ENCODE measurements at regions not wholly inside any gene's neighbourhood (a gene's known extent, or its start where the extent isn't known, plus 50 kb on each side); places are given as distances from the start of the nearest gene placed in this dataset.

DNA sequence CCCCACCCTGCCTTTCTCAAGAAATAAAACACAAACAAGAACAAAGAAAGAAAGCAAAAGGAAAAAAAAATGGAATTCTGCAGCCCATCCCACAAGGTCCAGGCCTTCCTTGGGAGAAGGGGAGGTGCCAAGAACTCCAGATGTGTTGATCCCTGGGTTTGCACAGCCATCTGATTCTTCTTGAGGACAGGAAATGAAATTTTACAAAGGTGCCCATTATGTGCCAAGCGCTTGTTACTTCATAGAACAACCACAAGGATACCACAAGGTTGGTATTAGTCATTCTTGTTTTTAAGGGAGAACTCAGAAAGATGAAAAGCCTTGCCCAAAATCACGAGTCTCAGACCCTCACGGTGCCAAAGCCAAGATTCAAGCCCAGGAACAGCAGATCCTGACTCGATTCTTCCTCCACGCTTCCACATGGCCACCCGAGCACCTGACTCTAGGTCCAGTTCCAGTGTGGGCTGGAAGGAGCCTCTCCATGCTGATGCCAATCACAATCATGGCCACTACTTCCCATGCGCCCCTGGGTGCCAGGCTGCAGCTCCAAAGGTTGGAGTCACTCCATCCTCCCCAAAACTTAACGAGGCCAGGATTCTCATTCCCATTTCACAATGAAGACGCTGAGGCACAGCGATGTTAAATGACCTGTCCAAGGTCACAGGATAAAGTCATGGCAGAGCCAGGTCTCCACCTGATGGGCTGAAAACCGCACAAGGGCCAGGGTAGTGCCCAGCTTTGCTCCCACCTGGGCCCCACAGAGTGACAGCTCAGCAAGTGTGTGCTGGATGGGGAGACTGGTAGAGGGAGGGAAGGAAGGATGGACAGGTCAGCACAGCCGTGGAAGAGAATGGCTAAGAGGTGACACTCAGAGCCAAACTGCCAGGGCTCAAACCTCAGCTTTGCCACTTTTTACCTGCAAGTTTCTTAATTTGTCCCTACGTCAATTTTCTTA lies 66.7 kb upstream of the TOP1 start:
- no peak for DNase-seq

DNA sequence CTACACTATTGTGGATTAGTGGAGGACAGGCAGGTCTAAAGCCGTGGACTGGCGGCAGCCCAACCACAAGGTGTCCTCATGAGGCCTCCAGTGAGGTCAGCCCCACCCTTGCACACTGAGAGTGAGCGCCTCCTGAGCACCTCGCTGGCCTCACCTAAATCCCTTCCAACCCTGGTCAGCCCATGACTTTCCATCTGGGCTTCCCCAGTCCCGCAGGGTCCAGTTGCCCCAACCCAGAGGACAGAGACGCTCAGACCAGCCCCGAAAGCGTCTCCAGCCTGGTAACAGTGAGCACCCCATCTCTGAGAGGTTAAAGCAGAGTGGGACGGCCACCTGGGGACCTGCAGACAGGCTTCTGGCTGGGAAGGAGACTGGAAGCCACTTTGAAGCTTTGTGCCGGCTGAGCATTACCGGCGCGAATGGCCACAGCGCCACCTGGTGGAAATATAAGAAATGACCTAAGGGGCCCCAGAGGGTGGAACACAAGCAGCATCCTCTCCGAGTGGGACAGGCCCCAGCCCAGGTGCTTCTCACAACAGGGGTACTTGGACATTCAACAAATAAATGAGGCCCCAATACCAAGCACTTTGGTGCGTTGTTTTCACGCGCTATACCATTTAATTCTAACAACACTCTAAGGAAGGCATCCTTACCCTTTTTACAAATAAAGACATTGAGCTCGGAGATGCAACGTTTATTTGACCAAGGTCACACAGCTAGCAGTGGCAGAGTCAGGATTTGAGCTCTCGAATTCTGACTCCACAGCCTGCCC lies 65.7 kb upstream of the TOP1 start:
- DNase-seq: peak; percentile 66 to 84 (median 73)

DNA sequence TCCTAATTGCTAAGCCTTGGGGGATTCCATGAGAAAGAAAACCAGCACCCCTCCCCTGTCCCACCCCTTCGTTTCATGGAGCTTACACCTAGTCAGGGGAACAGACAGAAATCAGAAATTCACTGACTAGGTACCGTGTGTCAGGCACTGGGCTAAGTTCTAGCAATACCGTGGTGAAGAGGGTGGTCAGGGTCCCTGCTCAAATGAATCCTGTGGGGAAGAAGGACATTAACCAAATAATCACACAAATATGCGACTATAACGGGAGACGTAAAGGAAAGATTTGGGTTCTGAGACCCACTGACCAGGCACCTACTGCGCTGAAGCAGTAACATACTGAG lies 65.1 kb upstream of the TOP1 start:
- no peak for DNase-seq

DNA sequence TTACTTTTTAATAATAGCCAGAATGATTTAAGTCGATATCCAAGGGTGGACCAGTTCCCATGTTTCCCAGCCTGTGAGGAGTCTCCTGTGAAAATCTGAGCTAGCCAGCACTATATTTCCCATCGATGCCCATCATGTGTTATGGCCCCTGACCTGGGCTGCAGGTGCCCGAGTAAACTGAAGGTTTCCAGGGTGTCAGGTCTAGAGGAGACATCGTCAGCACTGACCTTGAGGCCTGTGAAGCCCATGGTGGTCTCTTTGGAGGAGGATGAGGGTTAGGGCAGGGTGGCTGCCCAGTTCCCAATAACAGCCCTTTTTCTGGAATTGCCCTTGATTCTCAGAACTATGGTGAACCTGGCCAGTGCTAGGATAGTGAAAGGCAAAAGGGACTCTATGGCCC lies 63.0 kb upstream of the TOP1 start:
- DNase-seq: no peak

DNA sequence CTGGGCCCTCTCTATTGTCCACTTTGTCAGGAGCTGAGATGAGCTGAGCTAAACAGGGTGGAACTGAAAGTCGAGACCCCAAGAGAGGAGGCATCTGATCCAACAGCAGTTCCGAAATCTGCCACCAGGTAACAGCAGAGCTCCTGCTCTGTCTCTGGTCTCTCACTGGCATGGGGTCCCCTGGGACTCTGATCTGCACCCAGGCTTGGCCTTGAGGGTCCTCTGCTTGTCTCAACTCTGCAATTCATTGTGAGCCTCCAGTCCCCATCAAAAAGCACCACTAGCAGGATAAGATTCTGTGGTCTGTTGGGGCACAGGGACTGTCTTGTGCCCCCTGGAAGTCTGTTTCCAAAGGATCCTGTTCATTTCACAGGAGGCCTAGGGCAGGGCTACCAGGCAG lies 62.5 kb upstream of the TOP1 start:
- peak in 1 of 3 experiments; percentile 12 for DNase-seq

DNA sequence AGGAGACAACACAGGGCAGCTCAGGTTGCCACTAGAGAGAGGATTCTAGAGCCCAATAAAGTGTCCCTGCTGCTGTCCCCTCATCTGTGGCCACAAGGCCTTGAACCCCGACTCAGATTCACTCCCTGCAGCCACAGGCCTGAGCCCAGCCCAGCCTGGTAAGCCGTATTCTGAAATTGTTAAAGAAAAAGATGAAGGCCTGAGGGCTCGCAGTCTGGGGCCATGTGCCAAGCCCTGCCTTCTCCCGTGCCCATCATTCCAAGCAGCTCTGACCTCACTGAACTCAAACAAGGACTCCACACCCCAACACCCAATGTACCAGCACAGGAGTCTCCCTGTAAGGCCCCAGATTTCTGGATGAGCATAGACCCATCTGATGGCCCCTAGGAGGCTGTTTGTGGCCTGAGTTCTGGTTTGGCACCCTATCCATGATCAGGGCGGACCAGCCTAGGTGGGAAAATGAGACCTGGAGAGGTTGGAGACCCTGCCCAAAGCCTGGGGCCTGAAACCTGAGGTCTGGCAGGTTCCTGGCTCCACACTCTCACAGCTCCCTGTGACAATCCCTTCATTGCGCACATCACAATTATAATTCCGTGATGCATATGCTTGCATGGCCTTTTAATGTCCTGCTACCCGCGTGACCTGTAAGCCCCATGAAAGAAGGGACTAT lies 62.0 kb upstream of the TOP1 start:
- no peak for DNase-seq

DNA sequence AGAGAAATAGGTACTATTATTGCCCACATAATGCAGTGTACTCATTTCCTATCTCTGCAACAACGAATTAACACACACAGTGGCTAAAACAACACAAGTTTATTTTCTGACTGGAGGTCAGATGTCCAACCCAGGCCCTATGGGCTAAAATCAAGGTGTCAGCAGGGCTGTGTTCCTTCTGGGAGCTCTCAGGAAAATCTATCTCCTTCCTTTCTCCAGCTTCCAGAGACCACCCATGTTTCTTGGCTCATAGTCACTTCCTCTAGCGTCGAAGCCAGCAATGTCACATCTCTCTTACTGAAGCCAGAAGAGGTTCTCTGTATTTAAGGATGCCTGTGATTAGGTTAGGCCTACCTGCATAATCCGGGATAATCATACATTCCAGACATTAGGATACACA lies 60.9 kb upstream of the TOP1 start:
- DNase-seq: no peak

DNA sequence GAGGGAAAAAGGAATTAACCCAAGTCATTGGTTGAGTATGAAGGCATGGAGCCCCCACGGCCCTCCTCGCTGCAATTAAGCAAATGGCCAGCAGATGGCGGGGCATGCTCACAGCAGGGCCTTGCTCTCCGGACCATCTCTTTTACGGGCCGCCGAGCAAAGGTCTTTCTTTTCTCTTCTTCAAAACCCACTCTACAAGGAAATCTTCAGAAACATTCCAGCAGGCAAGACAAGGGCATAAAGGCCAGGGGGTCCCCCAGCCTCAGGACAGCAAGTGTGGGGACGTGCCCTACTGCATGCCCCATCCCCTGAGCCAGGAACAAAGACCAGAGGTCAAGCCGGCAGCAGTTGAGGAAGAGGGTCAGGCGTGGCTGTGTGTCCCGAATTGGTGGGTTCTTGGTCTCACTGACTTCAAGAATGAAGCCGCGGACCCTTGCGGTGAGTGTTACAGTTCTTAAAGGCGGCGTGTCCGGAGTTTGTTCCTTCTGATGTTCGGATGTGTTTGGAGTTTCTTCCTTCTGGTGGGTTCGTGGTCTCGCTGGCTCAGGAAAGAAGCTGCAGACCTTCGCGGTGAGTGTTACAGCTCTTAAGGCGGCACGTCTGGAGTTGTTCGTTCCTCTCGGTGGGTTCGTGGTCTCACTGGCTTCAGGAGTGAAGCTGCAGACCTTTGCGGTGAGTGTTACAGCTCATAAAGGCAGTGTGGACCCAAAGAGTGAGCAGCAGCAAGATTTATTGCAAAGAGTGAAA lies 59.6 kb upstream of the TOP1 start:
- DNase-seq: peak; percentile 66 to 82 (median 68)

DNA sequence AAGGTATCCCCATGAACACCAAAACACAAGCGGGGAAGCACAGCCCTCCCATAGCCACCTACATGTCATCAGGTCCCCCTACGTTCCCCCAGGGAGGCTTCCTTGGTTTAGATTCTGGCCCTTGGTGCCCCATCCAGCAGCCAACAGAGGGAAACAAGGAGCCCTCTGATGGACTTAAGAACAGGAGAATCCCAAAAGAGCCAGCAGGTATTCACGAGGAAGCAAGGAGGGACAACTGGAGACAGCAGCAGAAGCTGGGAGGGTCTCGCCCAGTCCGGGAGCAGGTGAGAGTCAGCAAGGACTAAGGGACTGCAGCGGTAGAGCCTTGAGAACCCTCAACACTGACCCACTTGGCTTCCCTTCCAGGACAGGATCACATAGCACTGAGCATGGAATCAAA lies 58.4 kb upstream of the TOP1 start:
- DNase-seq: no peak

DNA sequence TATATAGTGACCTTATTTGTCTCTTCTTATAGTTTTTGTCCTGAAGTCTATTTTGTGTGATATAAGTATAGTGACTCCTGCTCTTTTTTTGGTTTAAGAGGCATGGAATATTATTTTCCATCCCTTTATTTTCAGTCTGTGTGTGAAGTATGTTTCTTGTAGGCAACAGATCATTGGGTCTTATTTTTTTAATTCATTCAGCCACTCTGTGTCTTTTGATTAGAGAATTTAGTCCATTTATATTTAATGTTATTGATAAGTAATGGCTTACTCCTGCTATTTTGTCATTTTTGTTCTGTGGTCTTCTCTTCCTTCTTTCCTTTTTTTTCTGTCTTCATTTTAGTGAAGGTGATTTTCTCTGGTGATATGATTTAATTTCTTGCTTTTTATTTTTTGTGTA lies 51.4 kb upstream of the TOP1 start:
- DNase-seq: no peak

DNA sequence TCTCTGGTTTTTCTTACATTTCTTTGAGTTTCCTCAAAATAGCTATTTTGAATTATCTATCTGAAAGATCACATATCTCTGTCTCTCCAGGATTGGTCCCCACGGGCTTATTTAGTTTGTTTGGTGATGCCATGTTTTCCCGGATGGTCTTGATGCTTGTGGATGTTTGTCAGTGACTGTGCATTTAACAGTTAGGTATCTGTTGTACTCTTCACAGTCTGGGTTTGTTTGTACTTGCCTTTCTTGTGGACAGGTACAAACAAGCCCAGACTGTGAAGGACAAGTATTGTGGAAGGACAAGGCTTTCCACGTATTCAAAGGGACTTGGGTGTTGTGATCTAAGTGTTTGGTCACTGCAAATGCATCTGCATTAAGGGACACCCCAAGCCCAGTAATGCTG lies 49.9 kb upstream of the TOP1 start:
- no peak for DNase-seq

Measured in NCI-H1417 (cell line).